ENCODE measurements at regions not wholly inside any gene's neighbourhood (a gene's known extent, or its start where the extent isn't known, plus 50 kb on each side); places are given as distances from the start of the nearest gene placed in this dataset.
"Not testable (repeated sequence)": the region's sequence is repeated elsewhere in the genome, so short reads cannot be mapped to it uniquely, and the experiment has no call there.

DNA sequence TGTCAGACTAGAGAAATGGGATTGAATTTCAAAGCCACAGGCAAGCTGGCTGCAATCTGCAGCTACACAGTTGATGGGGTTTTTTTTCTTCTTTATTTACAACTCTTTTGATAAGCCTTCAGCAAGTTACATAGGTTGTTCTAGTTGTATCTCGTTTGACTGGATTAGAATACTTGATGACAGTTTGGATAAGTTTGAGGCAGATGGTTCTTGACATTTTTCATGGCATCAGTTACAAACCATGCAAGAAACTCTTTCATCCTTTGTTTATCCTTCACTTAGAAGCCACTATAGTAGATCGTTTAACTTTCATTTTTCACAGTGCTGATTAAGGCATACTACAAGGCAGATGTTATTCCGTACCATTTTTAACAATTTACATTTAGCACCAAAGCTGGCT is 238.9 kb downstream of the TOX3 start:
- TF ChIP-seq POLR2AphosphoS5 (IDR thresholded peaks at IDR 0.05; ENCODE audit: low read depth) (no peak), GABPA (IDR thresholded peaks at IDR 0.05; ENCODE audit: low read depth) (no peak), SPI1 (IDR thresholded peaks at IDR 0.05; ENCODE audit: borderline replicate concordance, low read depth) (no peak)
- TF ChIP-seq, protein P1, sequence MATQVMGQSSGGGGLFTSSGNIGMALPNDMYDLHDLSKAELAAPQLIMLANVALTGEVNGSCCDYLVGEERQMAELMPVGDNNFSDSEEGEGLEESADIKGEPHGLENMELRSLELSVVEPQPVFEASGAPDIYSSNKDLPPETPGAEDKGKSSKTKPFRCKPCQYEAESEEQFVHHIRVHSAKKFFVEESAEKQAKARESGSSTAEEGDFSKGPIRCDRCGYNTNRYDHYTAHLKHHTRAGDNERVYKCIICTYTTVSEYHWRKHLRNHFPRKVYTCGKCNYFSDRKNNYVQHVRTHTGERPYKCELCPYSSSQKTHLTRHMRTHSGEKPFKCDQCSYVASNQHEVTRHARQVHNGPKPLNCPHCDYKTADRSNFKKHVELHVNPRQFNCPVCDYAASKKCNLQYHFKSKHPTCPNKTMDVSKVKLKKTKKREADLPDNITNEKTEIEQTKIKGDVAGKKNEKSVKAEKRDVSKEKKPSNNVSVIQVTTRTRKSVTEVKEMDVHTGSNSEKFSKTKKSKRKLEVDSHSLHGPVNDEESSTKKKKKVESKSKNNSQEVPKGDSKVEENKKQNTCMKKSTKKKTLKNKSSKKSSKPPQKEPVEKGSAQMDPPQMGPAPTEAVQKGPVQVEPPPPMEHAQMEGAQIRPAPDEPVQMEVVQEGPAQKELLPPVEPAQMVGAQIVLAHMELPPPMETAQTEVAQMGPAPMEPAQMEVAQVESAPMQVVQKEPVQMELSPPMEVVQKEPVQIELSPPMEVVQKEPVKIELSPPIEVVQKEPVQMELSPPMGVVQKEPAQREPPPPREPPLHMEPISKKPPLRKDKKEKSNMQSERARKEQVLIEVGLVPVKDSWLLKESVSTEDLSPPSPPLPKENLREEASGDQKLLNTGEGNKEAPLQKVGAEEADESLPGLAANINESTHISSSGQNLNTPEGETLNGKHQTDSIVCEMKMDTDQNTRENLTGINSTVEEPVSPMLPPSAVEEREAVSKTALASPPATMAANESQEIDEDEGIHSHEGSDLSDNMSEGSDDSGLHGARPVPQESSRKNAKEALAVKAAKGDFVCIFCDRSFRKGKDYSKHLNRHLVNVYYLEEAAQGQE (IDR thresholded peaks at IDR 0.05; ENCODE audit: insufficient replicate concordance, low read depth): no peak
- TF ChIP-seq, protein P2, sequence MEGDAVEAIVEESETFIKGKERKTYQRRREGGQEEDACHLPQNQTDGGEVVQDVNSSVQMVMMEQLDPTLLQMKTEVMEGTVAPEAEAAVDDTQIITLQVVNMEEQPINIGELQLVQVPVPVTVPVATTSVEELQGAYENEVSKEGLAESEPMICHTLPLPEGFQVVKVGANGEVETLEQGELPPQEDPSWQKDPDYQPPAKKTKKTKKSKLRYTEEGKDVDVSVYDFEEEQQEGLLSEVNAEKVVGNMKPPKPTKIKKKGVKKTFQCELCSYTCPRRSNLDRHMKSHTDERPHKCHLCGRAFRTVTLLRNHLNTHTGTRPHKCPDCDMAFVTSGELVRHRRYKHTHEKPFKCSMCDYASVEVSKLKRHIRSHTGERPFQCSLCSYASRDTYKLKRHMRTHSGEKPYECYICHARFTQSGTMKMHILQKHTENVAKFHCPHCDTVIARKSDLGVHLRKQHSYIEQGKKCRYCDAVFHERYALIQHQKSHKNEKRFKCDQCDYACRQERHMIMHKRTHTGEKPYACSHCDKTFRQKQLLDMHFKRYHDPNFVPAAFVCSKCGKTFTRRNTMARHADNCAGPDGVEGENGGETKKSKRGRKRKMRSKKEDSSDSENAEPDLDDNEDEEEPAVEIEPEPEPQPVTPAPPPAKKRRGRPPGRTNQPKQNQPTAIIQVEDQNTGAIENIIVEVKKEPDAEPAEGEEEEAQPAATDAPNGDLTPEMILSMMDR (IDR thresholded peaks at IDR 0.05; ENCODE audit: insufficient read depth, low read length): no peak
- no peak for DNase-seq (ENCODE audit: low read depth in 1 of 2, low spot score in 1 of 2)
- Histone ChIP-seq H3K4me3 (replicated peaks; ENCODE audit: insufficient read depth, low read length) (no peak overlapping the region), H3K27me3 (ENCODE audit: insufficient read depth, poor library complexity, severe bottlenecking) (no peaks in the 10 kb centered on the region), H3K27ac (replicated peaks) (no peak overlapping the region)

DNA sequence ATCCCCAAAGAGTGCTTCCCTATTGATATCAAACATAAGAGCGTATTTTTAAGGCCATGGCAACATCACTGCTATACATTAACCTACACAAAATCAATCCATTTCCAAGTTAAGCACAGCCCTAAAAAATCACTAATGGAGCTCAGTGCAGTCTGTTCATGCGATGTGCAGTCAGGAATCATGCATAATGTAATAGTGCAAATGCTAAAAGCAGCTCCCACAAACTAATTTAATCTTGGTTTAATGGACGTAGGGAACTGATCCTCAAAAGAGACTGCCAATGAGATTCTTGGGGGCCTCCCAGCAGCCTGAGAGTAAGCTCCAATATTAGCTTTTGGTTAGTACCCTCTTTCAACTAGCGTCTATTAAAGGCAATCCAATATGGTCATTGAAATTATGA is 245.9 kb downstream of the TOX3 start:
- TF ChIP-seq, protein P1 (IDR thresholded peaks at IDR 0.05; ENCODE audit: insufficient replicate concordance, low read depth): no peak
- TF ChIP-seq, protein P2 (IDR thresholded peaks at IDR 0.05; ENCODE audit: insufficient read depth, low read length): no peak
- TF ChIP-seq SPI1 (IDR thresholded peaks at IDR 0.05; ENCODE audit: borderline replicate concordance, low read depth): no peak
- Histone ChIP-seq H3K27ac (replicated peaks) (no peak overlapping the region), H3K4me3 (replicated peaks; ENCODE audit: insufficient read depth, low read length) (no peak overlapping the region), H3K27me3 (ENCODE audit: insufficient read depth, poor library complexity, severe bottlenecking) (peaks cover 2% of the 10 kb centered on the region)
- no peak for DNase-seq (ENCODE audit: low read depth in 1 of 2, low spot score in 1 of 2)

DNA sequence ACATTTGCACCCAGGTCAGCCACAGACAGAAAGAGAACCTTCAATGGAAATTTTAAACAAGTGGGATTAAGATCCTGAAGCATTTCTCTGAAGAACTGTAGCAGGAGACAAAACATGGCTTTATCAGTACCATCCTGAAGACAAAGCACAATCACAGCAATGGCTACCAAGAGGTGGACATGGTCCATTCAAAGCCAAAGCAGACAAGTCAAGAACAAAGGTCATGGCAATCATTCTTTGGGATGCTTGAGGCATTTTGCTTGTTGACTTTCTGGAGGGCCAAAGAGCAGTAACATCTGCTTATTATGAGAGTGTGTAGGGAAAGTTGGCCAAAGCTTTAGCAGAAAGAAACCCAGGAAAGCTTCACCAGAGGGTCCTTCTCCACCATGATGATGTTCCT is 248.2 kb downstream of the TOX3 start:
- H3K27me3 ChIP-seq (ENCODE audit: insufficient read depth, poor library complexity, severe bottlenecking): peaks cover 2% of the 10 kb centered on the region

DNA sequence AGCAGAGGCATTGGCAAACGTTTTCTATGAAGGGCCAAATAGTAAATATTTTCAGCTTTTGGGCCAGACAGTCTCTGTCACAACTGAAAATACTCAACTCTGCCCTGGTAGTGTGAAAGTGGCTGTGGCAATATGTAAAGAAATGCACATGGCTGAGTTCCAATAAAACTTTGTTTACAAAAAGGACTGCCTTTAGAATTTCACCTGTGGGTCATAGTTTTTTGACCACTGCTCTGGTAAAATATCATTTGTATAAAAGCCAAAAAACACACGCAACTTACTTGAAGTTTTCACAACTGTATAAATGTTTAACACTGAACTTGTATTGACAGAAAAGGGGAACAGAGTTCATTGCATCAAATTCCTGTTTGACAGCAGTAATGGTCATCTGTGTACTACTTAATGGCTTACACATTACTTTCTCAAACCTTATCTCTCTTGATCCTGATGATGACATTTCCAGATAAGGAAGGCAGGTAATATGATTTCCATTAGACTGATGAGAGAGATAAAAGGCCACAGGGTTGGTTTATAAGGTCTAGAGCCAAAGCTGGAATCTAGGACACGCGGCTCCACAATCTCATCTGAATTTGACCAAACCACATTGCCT is 250.1 kb downstream of the TOX3 start:
- H3K27me3 ChIP-seq (ENCODE audit: insufficient read depth, poor library complexity, severe bottlenecking); H3K27ac ChIP-seq (replicated peaks); DNase-seq (ENCODE audit: low read depth in 1 of 2, low spot score in 1 of 2); H3K4me3 ChIP-seq (replicated peaks; ENCODE audit: insufficient read depth, low read length): not testable (repeated sequence)

More for the DNA sequence above, 248.2 kb downstream of the TOX3 start:
- DNase-seq (ENCODE audit: low read depth in 1 of 2, low spot score in 1 of 2): no peak
- Histone ChIP-seq H3K4me3 (replicated peaks; ENCODE audit: insufficient read depth, low read length) (no peak overlapping the region), H3K27ac (replicated peaks) (no peak overlapping the region)
- TF ChIP-seq POLR2AphosphoS5 (IDR thresholded peaks at IDR 0.05; ENCODE audit: low read depth) (no peak), SPI1 (IDR thresholded peaks at IDR 0.05; ENCODE audit: borderline replicate concordance, low read depth) (no peak), GABPA (IDR thresholded peaks at IDR 0.05; ENCODE audit: low read depth) (no peak)
- TF ChIP-seq, protein P1 (IDR thresholded peaks at IDR 0.05; ENCODE audit: insufficient replicate concordance, low read depth): no peak
- TF ChIP-seq, protein P2 (IDR thresholded peaks at IDR 0.05; ENCODE audit: insufficient read depth, low read length): no peak

Measured in HL-60 (cell line).